ENCODE measurements at regions not wholly inside any gene's neighbourhood (a gene's known extent, or its start where the extent isn't known, plus 50 kb on each side); places are given as distances from the start of the nearest gene placed in this dataset.

DNA sequence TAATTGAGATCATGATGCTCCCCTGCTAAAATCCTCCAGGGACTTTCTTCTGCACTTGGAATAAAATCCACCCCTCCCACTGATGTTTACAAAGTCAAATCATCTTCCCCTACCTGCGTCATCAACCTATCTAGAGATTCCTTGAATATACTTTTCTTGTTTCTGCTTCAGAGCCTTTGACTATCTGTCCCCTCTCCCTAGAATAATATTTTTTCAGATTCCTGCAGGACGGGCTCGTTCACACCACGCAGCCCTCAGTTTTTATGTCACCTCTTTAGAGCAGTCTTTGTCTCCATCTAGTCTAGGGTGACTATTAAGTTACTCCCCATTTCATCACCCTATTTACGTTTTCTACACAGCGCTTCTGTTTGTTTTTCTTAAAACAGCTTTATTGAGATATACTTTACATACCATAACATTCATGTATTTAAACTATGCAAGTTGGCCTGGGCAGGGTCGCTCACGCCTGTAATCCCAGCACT, 94.8 kb upstream of the SESN3 start:
- TF ChIP-seq FOXP2 (optimal IDR thresholded peaks at IDR 0.05; ENCODE audit: borderline replicate concordance, extremely low read depth, extremely low read length, insufficient read depth) = no peak
- no peak for TF ChIP-seq REST (IDR thresholded peaks at IDR 0.05; ENCODE audit: insufficient read depth in 1 of 2, low read depth in 2 of 2, low read length in 2 of 2)
- no peak for TF ChIP-seq TAF1 (IDR thresholded peaks at IDR 0.05; ENCODE audit: borderline replicate concordance, insufficient read depth, low read length)
- TF ChIP-seq SIN3A (IDR thresholded peaks at IDR 0.05; ENCODE audit: borderline replicate concordance, insufficient read depth, low read length) = no peak
- TF ChIP-seq POLR2AphosphoS5 (IDR thresholded peaks at IDR 0.05; ENCODE audit: low read depth, low read length) = no peak

GRCh38 chr11:95324826-95325225, 93.8 kb upstream of the SESN3 start:
- TF ChIP-seq REST (IDR thresholded peaks at IDR 0.05; ENCODE audit: insufficient read depth in 1 of 2, low read depth in 2 of 2, low read length in 2 of 2) (no peak), SIN3A (IDR thresholded peaks at IDR 0.05; ENCODE audit: borderline replicate concordance, insufficient read depth, low read length) (no peak), POLR2AphosphoS5 (IDR thresholded peaks at IDR 0.05; ENCODE audit: low read depth, low read length) (no peak), FOXP2 (optimal IDR thresholded peaks at IDR 0.05; ENCODE audit: borderline replicate concordance, extremely low read depth, extremely low read length, insufficient read depth) (no peak), TAF1 (IDR thresholded peaks at IDR 0.05; ENCODE audit: borderline replicate concordance, insufficient read depth, low read length) (no peak)

- no peak for TF ChIP-seq SIN3A (IDR thresholded peaks at IDR 0.05; ENCODE audit: borderline replicate concordance, insufficient read depth, low read length)
- no peak for TF ChIP-seq FOXP2 (optimal IDR thresholded peaks at IDR 0.05; ENCODE audit: borderline replicate concordance, extremely low read depth, extremely low read length, insufficient read depth)
- TF ChIP-seq POLR2AphosphoS5 (IDR thresholded peaks at IDR 0.05; ENCODE audit: low read depth, low read length) = no peak
- TF ChIP-seq REST (IDR thresholded peaks at IDR 0.05; ENCODE audit: insufficient read depth in 1 of 2, low read depth in 2 of 2, low read length in 2 of 2) = no peak
- TF ChIP-seq TAF1 (IDR thresholded peaks at IDR 0.05; ENCODE audit: borderline replicate concordance, insufficient read depth, low read length) = no peak
These were observed 91.5 kb upstream of the SESN3 start for GRCh38 chr11:95322539-95322938.

GRCh38 chr11:95318498-95318897, 87.5 kb upstream of the SESN3 start:
- TF ChIP-seq TAF1 (IDR thresholded peaks at IDR 0.05; ENCODE audit: borderline replicate concordance, insufficient read depth, low read length) (no peak), REST (IDR thresholded peaks at IDR 0.05; ENCODE audit: insufficient read depth in 1 of 2, low read depth in 2 of 2, low read length in 2 of 2) (no peak), FOXP2 (optimal IDR thresholded peaks at IDR 0.05; ENCODE audit: borderline replicate concordance, extremely low read depth, extremely low read length, insufficient read depth) (no peak), POLR2AphosphoS5 (IDR thresholded peaks at IDR 0.05; ENCODE audit: low read depth, low read length) (no peak), SIN3A (IDR thresholded peaks at IDR 0.05; ENCODE audit: borderline replicate concordance, insufficient read depth, low read length) (no peak)
